Panc1 (cell line): ENCODE measurements at regions not wholly inside any gene's neighbourhood (a gene's known extent, or its start where the extent isn't known, plus 50 kb on each side); places are given as distances from the start of the nearest gene placed in this dataset.

Experiments
- ATAC-seq: fragments of 200-7000 bp; cut with Tn5 transposase; 2 replicates; pipeline ENCODE4 v1.9.1; 2020; ENCODE audit warnings: mild to moderate bottlenecking, moderate library complexity
- BruUV-seq: library from RNA; stranded (reverse); fragments of 400-500 nt; replicated peaks from 2 replicates; lab custom pipeline; 2021; lab: Mats Ljungman, UMichigan
- CTCF ChIA-PET: fragments of 300-600 bp; sonication (Branson Sonifier 250); formaldehyde crosslinking; loops from one replicate; lab custom pipeline; 2022; ENCODE audit warnings: antibody characterized with exemption; lab: Charles Lee
- POLR2A ChIA-PET: fragments of 300-600 bp; sonication (Branson Sonifier 250); formaldehyde crosslinking; loops from one replicate; lab custom pipeline; 2022; ENCODE audit warnings: antibody characterized with exemption; lab: Charles Lee
- DNase-seq: peaks from one replicate; pipeline ENCODE4 v3.0.0-alpha.2; 2010; ENCODE audit warnings: low read depth, low spot score
- H3K27ac ChIP-seq: 2 replicates; pipeline ENCODE4 v1.5.1; 2011; ENCODE audit warnings: mild to moderate bottlenecking, low read length, inconsistent platforms
- H3K27me3 ChIP-seq: fragments of 200-500 bp; sonication (Bioruptor generic); 2 replicates; pipeline ENCODE4 v1.6.0; 2014; ENCODE audit warnings: low read length, inconsistent platforms; ENCODE audit not compliant: control insufficient read depth, insufficient read depth
- H3K36me3 ChIP-seq: fragments of 200-500 bp; sonication (Bioruptor generic); 2 replicates; pipeline ENCODE4 v1.5.1; 2014; ENCODE audit warnings: inconsistent platforms, mild to moderate bottlenecking, low read length, moderate library complexity; ENCODE audit not compliant: control insufficient read depth, insufficient read depth
- H3K4me1 ChIP-seq: 2 replicates; pipeline ENCODE4 v1.5.1; 2011; ENCODE audit warnings: inconsistent platforms, mild to moderate bottlenecking, low read length, moderate library complexity; ENCODE audit not compliant: control insufficient read depth, insufficient read depth
- H3K4me3 ChIP-seq, 2 experiments: 2 replicates each; pipeline ENCODE4 v1.5.1; 2011 to 2012; ENCODE audit warnings: low read depth in 2 of 2, low read length in 2 of 2, mild to moderate bottlenecking in 2 of 2, inconsistent platforms in 1 of 2, moderate library complexity in 1 of 2
- H3K9me3 ChIP-seq: fragments of 200-500 bp; sonication (Bioruptor generic); 2 replicates; pipeline ENCODE4 v1.5.1; 2014; ENCODE audit warnings: low read depth, mild to moderate bottlenecking, inconsistent platforms, low read length, moderate library complexity; ENCODE audit not compliant: control insufficient read depth, insufficient read depth
- CTCF ChIP-seq: fragments of 450-650 bp; IDR thresholded peaks from 2 replicates; pipeline ENCODE4 v1.5.1; 2017; ENCODE audit warnings: mild to moderate bottlenecking
- POLR2AphosphoS5 ChIP-seq: IDR thresholded peaks from 2 replicates; pipeline ENCODE4 v1.6.1; 2012; ENCODE audit warnings: mild to moderate bottlenecking, low read depth, low read length, moderate library complexity
- REST ChIP-seq, 2 experiments: IDR thresholded peaks; 2 replicates each; pipeline ENCODE4 v1.6.1; 2011 to 2012; ENCODE audit warnings: low read depth in 2 of 2, control low read depth in 1 of 2, low read length in 1 of 2, mild to moderate bottlenecking in 1 of 2, moderate library complexity in 1 of 2; ENCODE audit not compliant: insufficient read depth in 1 of 2
- SIN3A ChIP-seq: IDR thresholded peaks from 2 replicates; pipeline ENCODE4 v1.6.1; 2012; ENCODE audit warnings: low read depth, mild to moderate bottlenecking, low read length, moderate library complexity, borderline replicate concordance; ENCODE audit not compliant: insufficient read depth
- TCF7L2 ChIP-seq: IDR thresholded peaks from 2 replicates; pipeline ENCODE4 v1.6.1; 2011; ENCODE audit warnings: mild to moderate bottlenecking, low read depth, low read length, inconsistent platforms
- in situ Hi-C: cut with HindIII; loops from 2 replicates; pipeline ENCODE4 v1.10.0; 2016; ENCODE audit warnings: low sequenced_read_pairs, low pct_unique_long_range_greater_than_20kb
- intact Hi-C: fragments of 100-400 bp; cut with micrococcal nuclease; formaldehyde crosslinking; loops from one replicate; pipeline ENCODE4 v1.10.0; 2022; ENCODE audit not compliant: unreplicated experiment

- Histone ChIP-seq H3K36me3 (no peaks in the 10 kb centered on the region), H3K27ac (no peak overlapping the region), H3K27me3 (peaks cover 2% of the 10 kb centered on the region; the same call in 1 of the 2 replicates), H3K4me1 (no peaks in the 10 kb centered on the region), H3K9me3 (no peaks in the 10 kb centered on the region), H3K4me3 (no peak overlapping the region)
- ATAC-seq (no peak), DNase-seq (no peak)
- in situ Hi-C loops = no loop called here
- intact Hi-C loops = no loop called here
- ChIA-PET CTCF (no interaction called here), POLR2A (no interaction called here)
- no TSS peak for BruUV-seq
- no peak for TF ChIP-seq TCF7L2
- TF ChIP-seq CTCF = no peak
- TF ChIP-seq POLR2AphosphoS5 = no peak
- TF ChIP-seq REST (IDR thresholded peaks at IDR 0.05; ENCODE audit: insufficient read depth in 1 of 2, low read depth in 2 of 2, low read length in 1 of 2) = no peak
- no peak for TF ChIP-seq SIN3A
These were observed 398.5 kb downstream of the VPS13C start for GRCh38 chr15:61661791-61662190.

- in situ Hi-C loops = no loop called here
- ChIA-PET POLR2A (no interaction called here), CTCF (no interaction called here)
- Histone ChIP-seq H3K27ac (no peak overlapping the region), H3K27me3 (peaks cover 2% of the 10 kb centered on the region; the same call in 1 of the 2 replicates), H3K36me3 (no peaks in the 10 kb centered on the region), H3K9me3 (no peaks in the 10 kb centered on the region), H3K4me3 (no peak overlapping the region), H3K4me1 (no peaks in the 10 kb centered on the region)
- no peak for ATAC-seq
- no TSS peak for BruUV-seq
- TF ChIP-seq POLR2AphosphoS5 = no peak
- no peak for TF ChIP-seq REST (IDR thresholded peaks at IDR 0.05; ENCODE audit: insufficient read depth in 1 of 2, low read depth in 2 of 2, low read length in 1 of 2)
- TF ChIP-seq CTCF = no peak
- no peak for TF ChIP-seq TCF7L2
- no peak for TF ChIP-seq SIN3A
- no peak for DNase-seq
- intact Hi-C loops = no loop called here
These were observed 399.7 kb downstream of the VPS13C start for GRCh38 chr15:61660579-61660978.
